HG03064 (cell line): ENCODE measurements at regions not wholly inside any gene's neighbourhood (a gene's known extent, or its start where the extent isn't known, plus 50 kb on each side); places are given as distances from the start of the nearest gene placed in this dataset.

ENCODE experiments used
- ATAC-seq: cut with Tn5 transposase; IDR thresholded peaks from one replicate; pipeline ENCODE4 v1.9.1; 2021; ENCODE audit warnings: low read depth; ENCODE audit not compliant: unreplicated experiment

- no peak for ATAC-seq
Observed at GRCh38 chr10:128929131-128929530, 537.9 kb upstream of the MGMT start.

- ATAC-seq: no peak
Observed at GRCh38 chr10:128929767-128930166, 537.3 kb upstream of the MGMT start.

- no peak for ATAC-seq
Observed at GRCh38 chr10:128930515-128930914, 536.5 kb upstream of the MGMT start.

- ATAC-seq: no peak
Observed at GRCh38 chr10:128932071-128932820, 534.8 kb upstream of the MGMT start.

- no peak for ATAC-seq
Observed at GRCh38 chr10:128934492-128934891, 532.5 kb upstream of the MGMT start.

GRCh38 chr10:128936392-128936791 is 530.6 kb upstream of the MGMT start:
- no peak for ATAC-seq

DNA sequence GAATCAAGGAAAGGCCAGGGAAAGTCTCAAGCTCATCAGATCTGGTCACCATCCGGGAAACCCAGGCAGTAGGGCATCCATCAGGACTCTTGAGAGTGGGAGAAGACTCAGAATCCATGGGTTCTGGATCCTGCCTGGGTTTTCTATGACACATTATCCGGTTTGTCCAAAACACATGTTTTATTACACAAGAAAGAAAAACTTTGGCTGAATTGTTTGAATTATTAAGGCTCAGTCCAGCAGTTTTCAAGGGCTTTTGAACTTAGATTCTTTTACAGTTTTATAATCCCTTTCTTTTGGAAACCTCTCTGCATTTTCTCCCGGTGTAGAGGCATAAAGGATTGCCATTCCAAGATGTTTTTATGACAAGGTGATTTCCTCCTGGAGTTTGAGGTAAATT is 528.5 kb upstream of the MGMT start:
- ATAC-seq: no peak

DNA sequence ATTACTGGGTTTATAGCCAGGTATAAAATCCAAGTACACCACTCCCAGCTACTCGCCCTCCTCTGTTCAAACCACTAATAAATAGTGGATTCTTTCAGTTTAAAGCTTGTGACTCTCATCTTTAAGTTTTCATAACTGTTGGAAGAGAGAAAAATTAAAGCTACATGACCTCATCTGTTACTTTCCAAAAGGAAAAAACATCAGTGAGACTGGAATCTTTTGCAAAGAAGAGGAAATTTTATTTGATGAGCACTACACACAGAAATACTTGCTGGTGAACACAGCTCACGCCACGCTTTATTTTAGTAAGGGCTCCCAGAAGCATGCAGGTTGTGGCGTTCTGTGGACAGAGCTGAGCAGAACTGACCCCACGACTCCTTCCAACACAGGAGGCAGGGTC is 527.0 kb upstream of the MGMT start:
- ATAC-seq: no peak

- no peak for ATAC-seq
Observed at GRCh38 chr10:128943111-128943510, 523.9 kb upstream of the MGMT start.

DNA sequence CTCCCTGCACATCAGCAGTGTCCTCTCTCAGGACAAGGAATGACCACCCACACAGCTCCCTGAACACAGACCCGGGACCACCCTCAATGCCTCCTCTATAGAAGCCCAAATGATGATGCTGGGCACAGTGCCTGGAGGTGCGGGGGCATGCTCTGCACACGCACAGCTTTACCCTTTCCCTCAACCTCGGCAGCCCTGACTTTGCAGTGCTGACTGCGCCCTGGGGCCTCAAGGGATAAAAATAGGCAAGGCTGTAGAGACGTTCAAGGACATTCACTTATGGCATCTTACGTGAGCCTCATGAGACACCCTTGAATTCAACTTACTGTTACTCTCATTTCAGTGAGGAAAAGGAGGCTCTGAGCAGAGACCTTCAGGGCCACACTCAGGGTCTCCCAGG is 521.6 kb upstream of the MGMT start:
- no peak for ATAC-seq

- no peak for ATAC-seq
Observed at GRCh38 chr10:128950159-128950915, 516.7 kb upstream of the MGMT start.

DNA sequence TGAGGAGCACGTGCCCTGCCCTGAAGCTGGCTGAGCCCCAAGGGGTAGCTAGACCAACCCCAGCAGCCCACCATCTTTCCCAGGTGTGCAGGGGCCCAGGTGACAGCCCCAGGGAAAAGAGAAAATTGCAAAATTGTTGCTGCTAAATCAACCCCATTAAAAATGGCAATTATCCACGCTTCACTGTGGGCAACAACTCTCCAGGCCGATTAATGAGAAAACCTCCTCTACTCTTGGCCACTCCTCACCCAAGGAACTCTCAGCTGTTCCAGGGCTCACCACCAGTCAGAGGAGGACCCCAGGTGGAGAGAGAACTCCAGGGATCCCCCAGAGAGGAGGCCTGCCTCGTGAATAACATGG is 516.1 kb upstream of the MGMT start:
- no peak for ATAC-seq

DNA sequence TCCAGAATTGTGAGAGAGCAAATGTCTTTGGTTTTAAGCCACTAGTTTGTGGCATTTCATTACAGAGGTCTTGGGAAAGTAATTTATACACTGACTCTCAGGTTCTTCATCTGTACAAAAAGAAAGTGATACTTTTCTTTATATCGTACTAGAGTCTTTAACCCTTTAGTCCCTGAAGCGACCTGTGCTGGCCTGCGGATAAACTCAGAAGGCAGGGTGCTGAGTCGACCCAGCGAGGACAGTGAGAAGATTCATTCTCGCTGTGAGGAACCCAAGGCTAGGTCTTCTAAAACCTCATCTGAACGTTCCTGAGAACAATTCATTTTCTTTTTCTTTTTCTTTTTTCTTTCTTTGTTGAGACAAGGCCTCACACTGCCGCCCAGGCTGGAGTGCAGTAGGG is 514.2 kb upstream of the MGMT start:
- no peak for ATAC-seq

DNA sequence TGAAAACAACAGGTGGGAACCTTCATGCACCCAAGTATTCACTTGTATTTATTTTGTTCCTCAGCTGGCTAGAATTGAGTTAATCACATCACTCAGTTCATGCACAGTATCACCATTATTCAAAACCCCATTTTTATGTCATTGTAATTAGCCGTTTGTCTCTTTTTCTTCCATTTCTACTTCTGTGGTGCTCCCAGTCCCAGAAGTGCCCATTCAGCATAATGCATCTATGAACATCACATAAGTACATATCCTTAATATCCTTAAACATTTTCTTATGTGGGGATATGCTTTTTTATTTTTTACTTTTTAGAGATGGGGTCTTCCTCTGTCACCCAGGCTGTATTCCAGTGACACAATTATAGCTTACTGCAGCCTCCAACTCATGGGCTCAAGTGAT is 510.9 kb upstream of the MGMT start:
- ATAC-seq: no peak

GRCh38 chr10:128957221-128957620 is 509.8 kb upstream of the MGMT start:
- ATAC-seq: no peak

- no peak for ATAC-seq
Observed at GRCh38 chr10:128958834-128959690, 508.0 kb upstream of the MGMT start.

GRCh38 chr10:128959746-128960145 is 507.3 kb upstream of the MGMT start:
- ATAC-seq: no peak

GRCh38 chr10:128960517-128960916 is 506.5 kb upstream of the MGMT start:
- ATAC-seq: no peak

DNA sequence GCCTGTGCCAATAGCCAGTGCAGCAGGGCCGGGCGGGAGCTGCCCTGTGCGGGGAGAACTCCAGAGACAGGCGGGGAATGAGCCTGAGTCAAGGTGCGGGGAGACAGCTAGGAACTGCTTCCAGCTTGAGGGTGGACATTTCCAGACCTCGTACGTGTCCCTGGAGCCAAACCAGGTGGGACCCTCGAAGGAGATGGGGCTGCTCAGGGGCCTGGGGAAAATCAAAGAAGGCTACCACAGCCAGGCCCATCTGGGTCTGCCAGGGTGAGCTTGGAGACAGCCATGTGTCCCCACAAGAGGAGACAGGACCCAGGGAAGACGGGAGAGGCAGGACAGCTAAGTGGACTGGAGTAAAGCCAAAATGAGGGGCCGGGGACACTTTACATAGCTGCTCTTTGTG is 504.9 kb upstream of the MGMT start:
- no peak for ATAC-seq

- ATAC-seq: no peak
Observed at GRCh38 chr10:128963211-128964099, 503.6 kb upstream of the MGMT start.

DNA sequence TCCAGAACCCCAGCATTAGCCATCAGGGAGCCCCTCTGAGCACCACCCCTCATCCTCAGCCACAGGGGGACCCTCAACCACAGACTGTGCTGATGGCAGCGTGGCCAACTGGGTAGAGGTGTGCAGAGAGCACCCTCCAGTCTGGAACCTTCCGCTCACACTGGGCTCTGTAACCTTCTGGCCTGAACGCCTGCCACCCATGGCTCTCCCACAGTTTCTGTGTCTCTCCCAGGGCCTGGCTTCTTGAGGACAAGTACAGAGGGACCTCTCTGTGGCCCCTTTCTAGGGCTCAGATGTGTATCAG is 503.0 kb upstream of the MGMT start:
- ATAC-seq: no peak
